Mesenteric fat pad (tissue), 1 donor: ENCODE measurements at regions not wholly inside any gene's neighbourhood (a gene's known extent, or its start where the extent isn't known, plus 50 kb on each side); places are given as distances from the start of the nearest gene placed in this dataset.

Experiments
- DNase-seq: peaks from one replicate; pipeline ENCODE4 v3.0.0-alpha.2; 2020; ENCODE audit warnings: low spot score
- donor health status: DM: yes; HTN: yes; CAD: no.

DNA sequence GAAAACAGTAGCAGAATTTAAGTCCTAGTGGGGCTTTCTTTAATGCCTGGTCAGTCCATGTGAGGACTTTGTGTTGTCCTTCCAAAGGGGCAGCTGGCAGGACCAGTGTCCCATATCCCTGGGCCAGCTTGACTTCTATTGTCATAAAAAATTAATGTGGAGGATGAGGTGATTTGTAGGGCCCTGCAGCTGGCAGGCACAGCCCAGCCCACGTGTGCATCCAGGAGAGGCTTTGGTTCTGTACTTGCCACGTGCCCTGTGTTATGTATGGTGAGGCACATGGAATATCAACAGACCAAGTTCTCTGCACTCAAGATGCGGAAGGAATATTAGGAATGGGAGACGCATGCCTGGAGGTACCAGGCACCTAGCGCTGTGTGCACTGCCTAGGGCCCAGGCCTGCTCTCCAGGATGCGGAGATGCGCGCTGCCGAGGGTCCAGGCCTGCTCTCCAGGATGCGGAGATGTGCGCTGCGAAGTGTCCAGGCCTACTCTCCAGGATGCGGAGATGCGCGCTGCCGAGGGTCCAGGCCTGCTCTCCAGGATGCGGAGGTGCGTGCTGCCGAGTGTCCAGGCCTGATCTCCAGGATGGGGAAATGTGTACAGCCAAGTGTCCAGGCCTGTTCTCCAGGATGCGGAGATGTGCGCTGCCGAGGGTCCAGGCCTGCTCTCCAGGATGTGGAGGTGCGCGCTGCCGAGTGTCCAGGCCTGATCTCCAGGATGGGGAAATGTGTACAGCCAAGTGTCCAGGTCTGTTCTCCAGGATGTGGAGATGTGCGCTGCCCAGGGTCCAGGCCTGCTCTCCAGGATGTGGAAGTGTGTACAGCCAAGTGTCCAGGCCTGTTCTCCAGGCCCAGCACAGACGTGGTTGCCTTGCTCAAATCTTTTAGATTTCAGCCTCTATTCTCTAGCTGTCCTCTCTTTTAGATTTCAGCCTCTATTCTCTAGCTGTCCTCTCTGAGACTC lies 183.3 kb upstream of the ROPN1 start:
- DNase-seq, result no peak

DNA sequence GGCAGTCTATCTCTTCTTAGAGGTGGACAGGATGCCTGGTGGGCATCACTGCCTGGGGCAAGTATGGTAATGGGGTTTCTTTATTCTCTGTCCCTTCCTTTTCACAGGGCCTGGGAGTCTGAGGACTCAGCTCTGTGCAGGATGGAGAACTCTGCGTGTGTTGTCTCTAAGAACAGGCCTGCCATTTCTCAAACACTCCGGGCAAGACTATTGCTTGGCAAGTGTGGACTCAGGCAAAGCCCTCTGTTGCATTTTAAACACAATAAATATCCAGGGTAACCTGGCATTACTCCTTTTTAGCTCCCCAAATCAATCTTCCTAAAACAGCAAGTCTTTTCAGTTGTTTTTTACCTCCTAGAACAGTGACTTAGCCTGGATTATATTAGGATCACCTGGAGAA lies 185.1 kb upstream of the ROPN1 start:
- DNase-seq, result no peak

DNA sequence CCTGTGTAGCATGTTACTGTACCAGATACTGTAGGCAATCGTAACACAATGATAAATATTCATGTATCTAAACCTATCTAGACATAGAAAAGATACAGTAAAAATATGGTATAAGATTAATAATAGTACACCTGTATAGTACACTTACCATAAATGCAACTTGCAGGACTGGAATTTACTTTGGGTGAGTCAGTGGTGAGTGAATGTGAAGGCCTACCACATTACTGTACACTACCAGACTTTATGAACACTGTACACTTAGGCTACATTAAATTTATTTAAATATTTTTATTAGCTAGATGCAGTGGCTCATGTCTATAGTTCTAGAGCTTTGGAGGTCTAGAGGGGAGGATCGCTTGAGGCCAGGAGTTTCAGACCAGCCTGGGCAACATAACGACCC lies 186.6 kb upstream of the ROPN1 start:
- no peak for DNase-seq

DNA sequence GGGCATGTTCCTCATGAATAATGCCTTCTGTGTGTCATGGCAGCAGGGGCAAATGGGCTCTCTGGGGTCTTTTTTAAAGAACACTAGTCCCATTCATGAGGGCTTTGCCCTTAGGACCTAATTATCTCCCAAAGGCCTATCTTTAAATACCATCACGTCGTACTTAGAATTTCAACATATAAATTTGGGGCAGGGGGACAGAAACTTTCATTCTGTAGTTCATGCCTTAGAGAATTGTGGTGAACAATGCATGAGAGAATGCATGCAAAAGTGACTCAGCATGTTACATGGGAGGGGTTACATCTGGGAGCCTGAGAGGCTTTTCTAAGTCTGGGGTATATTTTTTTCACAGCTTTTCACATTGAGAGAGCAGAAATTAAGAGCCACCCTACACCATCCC lies 208.5 kb upstream of the ROPN1 start:
- DNase-seq, result no peak

DNA sequence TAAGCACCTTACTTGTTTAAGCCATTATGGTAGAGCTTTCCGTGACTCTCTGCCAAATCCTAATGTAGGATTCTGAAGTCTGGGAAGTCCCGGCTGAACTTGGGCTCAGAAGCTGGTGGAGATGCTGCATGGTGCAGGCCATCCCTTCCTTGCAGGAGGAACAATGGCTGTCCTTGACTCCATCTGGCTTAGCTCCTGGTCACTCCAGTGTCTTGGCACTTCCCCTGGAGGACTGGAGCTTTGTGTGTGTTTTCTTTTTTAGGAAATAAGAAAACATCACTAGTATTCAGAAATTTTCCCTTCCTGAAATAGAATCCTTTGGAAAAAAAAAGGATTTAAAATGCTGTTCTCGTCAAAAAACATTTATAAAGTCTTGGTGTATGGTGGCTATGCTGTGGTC lies 209.3 kb upstream of the ROPN1 start:
- no peak for DNase-seq

DNA sequence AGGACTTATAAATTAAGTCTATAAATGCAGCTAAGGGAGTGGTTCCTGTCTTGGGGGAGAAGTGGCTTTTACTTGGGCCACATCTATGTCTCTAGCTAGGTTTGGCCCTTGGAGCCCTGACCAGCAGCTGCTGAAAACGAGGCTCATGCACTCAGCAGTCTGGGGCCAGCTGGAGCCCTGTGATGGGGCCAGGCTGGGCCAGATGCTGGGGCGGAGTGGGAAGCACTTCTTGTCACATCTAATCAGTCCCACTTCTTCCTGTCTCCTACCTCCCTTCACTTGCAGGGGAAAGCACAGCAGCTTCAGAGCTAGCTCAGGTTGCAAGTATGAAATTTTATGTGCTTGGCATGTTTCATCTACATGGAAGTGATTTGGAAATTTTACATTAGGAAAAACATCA lies 209.9 kb upstream of the ROPN1 start:
- DNase-seq, result no peak

DNA sequence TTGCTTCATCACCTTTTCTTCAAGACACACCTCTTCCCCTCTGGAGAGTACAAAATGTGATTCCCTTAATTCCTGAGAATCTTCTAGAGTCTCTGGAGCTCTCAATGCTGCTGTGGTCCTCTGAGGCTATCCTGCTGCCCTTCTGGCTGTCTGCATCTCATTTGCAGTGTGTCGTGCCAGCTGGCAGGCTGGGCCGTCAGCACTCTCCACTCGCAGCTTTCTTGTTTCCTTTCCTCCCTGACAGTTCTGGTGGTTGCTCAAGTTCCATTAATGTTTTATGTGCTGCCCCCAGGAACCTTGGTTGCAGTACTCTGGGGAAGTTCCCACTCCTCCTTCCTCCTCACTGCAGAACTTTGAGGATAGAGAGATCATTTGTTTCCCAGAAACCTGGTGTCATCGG lies 210.8 kb upstream of the ROPN1 start:
- DNase-seq, result no peak

DNA sequence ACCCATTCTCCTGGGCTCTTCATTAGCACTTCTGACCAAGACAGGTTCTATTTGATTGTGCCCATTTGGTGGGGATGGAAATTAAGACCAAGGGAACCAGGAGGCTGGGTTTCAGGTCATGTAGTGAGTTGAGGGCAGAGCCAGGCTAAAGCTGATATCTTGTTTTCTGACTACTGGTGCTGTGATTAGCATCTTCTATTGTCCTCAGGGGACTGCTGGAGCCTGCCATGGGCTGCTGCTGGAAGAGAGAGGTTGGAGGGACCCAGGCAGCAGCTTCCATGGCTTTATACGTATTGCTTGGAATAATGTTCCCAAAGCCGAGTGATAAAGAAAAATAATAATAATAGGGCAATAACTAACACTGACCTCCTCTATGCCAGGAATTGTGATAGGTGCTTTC lies 211.4 kb upstream of the ROPN1 start:
- DNase-seq, result no peak

DNA sequence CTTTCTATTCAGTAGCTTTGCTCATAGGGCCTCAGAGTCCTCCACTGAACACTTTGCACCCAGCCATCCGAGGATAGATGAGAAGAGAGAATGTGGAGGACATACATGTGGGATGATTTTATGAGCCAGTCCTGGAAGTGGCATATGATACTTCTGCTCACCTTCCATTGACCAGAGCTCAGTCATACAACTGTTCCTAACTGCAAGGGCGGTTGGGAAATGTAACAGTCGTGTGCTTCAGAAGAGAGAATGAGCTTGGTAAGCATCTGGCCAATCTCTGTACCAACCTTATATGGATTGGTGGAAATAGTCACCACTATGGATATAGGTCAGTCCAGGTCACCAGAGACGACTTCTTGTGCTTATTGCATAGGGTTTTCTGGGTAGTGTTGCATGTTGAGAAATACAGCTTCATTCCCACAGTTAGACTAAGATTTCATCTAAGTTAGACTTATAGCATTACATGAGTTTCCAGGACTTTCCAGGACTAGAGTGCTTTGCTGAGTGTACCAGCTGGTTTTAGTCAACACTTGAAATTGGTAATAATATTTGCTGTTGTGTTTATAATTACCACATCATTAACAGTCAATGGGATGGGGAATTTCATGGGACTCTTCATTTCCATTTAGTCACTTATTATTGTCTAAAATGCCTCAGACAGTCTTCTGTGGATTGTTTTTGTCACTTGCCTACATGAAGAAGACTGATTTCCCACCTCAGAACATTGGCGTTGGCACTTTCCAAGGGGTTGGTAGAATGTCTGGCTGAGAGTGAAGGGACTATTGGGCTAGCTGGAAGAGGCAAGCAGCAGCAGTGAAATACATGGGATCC lies 214.5 kb upstream of the ROPN1 start:
- no peak for DNase-seq

DNA sequence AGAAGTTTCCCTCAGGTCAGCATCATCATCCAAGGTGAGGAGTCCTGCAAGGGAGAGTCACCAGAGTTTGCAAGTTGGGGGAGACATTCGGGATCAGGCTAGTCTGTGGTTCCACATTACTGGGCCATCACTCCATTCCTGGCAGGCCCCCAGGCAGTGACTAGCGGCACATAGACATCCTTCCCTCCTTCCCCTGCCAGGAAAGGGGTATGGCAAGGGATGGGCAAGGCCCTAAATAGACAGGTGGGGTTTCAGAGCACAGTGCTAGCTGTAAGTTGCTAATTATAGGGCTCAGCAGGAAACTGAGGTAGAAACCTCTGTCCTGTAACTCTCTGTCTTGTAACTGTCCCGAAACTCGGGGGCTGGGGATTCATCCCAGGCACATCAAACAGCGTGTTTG lies 215.2 kb upstream of the ROPN1 start:
- no peak for DNase-seq

DNA sequence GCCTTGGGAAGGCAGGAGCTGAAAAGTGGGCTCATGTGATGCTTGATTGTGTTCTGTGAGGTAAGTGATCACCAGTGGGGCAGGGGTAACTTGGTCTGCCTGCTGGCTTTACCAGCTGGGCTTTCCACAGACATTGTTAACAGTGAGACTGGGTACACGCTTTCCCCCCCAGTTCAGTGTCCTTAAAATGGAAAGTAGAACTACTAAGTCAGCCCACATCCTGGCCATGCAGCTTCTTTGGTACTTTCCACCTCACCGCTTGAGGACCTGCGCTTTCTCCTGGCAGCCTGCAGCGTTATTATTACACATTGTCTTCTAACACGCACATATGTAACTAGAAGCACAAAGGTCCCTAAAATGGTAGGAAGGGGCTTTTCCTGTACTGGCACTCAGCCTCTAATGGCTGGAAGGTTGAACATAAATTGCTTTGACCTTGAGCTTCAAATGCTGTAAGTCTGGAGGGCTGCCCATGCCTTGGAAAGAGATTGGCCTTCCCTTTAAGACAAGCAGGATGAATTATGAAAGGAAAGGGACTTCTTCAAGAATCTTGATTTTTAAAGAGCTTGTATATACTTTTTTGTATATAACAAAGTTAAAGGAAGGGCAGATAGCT lies 216.1 kb upstream of the ROPN1 start:
- no peak for DNase-seq

DNA sequence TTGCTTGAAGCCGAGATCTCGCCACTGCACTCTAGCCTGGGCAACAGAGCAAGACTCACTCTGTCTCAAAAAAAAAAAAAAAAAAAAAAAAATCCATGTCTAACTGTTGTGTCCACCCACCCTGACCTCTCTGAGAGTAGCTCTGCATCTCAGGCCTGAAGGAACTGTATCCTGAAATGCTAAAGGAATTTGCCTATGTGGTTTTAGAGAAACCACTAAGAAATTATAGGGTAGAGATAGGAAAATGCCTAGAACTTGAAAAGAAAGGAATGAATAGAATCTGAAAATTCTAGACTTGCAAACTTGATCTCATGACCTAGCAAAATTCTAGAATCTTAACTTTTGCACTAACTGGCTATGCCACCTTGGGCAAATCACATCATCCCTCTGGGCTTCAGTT lies 217.5 kb upstream of the ROPN1 start:
- no peak for DNase-seq

DNA sequence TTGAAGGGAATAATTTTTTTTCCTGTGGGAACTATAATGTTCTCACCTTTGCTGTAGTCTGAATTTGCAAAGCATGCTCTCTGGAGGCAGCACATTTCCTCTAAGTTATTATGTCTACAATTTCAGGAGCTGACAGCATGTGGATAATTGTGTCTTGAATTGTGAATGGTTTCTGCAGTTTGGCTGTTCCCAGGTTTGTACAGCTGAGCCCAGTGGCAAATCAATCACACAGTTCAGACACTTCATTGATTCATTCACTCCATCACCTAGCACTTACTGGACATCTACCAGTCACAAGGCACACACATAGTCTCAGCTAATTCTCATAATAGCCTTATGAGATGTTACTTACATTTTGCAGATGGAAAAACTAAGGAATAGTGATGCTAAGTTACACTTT lies 219.0 kb upstream of the ROPN1 start:
- no peak for DNase-seq

DNA sequence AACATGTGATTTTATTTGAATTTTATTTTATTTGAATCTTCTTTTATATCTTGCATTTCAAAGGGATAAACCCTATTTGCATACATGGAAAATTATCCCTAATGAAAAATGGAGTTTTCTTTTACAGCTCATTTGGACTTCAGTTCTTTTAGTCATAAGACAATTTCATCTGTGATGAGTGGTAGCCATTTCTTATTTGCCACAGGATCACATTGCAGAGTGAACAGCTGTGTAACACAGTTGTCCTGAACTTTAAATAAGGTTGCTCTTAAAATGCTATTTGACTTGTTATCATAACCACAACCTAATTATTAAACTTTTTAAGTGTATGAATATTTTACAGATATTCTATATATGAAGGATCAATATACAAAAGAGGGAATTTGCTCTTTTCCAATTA lies 221.7 kb upstream of the ROPN1 start:
- DNase-seq, result no peak

DNA sequence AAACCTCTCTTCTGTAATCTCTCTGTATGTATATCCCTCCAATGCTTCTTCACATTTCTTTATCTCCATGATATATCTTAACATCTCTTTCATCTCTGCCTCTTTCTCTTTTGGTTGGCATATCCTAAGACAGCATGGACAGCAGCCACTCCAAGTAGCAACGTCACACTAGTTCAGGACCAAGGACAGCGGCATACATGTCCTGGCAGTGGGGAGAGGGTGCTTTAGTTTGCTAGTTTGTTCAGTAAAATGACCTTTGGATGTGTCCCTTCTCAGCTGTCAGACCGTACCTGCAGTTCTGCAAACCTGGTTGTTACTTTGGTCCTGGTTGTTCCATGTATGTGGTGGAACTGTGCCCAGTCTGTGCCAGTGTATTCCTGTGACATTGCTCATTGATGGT lies 225.6 kb upstream of the ROPN1 start:
- no peak for DNase-seq

DNA sequence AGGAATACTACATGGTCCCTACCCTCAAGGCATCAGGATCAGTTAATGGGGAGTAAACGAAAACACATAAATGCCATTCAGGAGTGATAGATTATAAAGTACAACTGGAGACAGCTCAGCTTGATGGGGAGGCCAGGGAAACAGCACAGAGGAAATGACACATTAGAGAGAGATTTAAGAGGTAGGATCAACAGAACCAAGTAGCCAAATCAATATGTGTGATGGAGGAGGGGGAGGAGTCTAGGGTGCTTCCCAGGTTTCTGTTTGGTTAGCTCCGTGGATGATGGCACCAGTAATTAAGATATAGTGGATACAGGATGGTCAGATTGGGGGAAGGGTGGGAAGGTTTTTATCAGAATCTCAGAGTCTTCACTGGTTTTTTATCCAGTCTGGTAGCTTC lies 229.5 kb upstream of the ROPN1 start:
- DNase-seq, result no peak

DNA sequence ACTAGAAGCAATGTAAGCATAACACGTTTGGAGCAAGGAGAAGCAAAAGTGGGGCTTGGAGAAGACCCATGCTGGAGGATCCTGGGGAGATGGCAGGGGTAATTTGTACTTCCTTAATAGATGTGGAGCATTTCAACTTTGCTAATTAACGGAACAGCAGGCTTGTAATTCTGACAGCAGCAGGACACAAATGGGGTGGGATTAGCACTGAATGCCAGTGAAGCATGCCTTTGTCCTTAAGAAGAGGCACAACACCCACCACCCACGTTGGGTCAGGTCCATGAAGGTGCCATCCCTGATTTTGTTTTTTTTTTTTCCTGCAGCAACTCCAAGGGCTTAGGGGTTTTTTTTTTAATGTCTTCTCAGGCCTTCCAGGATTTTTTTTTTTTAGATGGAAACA lies 231.9 kb upstream of the ROPN1 start:
- DNase-seq, result no peak

DNA sequence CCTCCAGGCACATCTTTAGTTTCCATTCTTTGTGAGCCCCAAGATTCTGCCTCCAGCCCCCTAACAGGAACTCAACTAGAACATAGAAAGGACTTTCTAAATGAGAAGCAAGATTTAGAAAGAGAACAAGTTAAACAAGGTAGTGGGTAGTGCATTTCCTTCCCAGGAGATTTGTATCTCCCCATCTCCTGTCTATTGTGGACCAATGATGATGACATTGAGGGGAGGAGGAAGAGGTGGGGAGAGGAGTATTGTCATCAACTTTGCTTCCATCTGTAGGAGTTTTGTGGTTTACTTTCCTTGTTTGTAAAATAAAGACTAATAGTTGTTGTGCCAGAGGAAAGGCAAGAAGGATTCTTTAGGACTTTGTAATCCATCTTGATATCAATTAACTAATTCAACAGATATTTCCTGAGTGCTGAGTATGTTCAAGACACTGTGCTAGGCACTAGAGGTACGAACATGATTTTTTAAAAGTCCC lies 235.3 kb upstream of the ROPN1 start:
- no peak for DNase-seq

DNA sequence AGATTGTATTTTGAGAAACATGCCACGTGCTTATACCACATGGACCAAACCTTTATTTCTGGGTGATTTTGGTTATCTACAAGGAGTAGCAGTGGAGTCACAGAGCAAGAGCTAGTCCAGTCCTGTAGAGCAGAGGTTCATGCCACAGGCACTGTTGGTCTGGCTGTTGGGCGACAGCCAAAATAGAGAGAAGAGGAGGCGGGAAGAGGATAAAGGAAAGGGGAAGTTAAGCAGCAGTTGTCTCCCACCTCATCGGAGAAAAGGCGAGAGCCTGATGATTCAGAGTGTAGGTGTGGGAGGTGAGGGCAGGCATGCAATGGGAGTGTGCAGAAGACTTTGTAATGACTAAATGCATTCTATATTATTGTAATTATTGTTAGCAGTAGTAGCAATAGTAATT lies 237.5 kb upstream of the ROPN1 start:
- DNase-seq, result no peak

DNA sequence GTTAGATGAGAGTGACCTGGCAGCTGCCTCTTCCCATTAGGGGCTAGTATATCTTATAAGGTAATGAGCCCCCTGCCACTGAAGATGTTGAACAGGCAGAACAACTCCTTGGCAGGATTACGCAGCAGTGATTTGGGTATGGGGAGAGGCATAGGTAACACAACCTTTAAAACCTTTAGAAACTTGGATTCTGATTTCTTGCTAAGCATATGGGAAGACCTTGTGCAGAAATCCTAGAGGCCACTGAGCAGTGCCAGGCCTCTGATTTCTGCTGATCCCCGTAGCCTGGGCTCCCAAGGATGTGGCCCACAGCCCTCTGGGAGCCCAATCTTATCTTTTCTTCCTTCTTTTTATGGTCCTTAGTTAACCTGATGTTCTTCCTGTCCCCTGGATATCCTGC lies 237.9 kb upstream of the ROPN1 start:
- no peak for DNase-seq

DNA sequence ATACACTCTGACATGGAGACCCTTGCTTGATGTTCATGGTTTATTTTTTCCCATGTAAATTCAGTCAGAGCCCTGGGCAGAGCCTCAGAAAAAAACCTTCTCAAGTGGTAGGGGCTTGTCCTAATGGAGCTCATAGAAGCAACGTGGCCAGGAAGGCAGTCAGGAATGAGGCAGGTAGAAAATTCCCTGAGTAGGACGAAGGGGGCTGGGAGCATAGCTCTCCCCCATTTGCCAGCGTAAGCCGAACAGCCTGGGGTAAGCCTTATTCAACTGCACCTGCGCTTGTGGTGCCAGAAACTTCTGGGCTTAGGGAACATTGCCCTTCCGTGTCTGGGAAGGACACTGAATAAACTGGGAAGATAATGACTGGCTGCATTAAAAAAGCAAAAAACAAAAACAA lies 238.5 kb upstream of the ROPN1 start:
- DNase-seq, result no peak

DNA sequence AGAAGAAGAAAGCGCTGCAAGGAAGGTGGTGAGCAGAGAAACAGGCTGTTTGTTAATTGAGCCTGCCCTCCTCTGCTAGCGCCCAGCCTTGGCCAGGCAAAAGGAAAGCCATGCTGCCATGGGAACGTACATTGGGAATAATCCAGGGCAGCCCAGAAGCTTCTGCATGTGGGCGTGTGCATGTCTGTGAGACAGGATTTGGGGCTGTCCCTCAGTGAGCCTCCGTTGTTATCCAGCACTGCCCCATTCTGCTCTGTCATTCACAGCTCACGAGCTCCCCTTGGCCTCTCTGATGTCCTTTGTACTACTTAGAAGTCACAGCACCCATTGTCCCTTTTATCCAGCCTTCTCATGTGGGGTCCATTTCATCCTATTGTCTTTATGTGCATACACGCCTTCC lies 239.1 kb upstream of the ROPN1 start:
- no peak for DNase-seq
